Renal cortical epithelial cell (primary cell): ENCODE measurements at regions not wholly inside any gene's neighbourhood (a gene's known extent, or its start where the extent isn't known, plus 50 kb on each side); places are given as distances from the start of the nearest gene placed in this dataset.

Experiments
- DNase-seq: peaks from one replicate; pipeline ENCODE4 v3.0.0-alpha.2; 2011; ENCODE audit warnings: low read depth

DNA sequence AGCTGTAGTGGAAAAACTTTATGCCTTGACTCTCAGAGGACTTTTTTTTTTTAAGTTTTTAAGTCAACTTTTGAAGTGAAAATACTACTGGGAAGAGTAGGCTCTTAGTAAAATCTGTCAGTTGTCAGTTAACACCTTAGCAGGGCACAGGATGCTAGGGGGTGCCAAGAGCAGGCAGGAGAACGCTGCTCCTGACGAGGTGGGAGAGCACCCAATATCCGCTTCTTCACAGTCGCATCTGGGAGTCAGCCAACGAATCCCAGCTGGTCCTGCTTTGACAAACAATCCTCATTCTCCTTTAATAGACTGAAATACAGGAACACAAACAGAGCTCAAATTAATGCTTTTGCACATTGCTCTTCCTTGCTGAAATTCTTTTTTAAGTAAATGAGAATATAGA, 709.5 kb upstream of the ACVR2A start:
- DNase-seq = no peak

DNA sequence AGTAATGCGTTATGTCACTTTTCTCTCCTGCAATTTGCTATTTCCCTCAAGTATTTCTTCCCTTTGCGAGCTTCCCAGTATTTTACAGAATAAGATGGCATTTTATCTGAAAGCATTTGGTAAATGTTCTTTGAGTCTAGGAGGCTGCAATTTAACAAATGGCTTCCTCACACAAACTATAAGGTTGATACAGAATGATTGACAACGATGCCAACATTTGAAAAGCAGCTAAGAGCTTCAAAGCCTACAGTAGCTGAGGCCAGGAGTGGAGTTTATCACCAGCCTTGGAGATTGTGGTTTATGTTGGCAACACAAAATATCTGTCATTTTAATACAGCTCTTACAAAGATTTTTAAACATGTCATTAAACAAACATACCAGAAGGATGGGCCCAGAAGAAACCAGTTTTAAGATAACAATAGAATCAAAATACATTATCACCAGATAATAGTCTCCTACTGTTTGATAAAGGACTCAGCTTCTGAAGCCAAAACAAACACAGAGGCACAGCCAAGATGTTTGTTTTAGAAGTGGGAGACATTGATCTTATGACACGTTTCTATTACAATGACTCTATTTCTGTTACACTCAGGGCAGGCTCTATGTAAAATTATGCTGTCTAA, 711.4 kb upstream of the ACVR2A start:
- no peak for DNase-seq

DNA sequence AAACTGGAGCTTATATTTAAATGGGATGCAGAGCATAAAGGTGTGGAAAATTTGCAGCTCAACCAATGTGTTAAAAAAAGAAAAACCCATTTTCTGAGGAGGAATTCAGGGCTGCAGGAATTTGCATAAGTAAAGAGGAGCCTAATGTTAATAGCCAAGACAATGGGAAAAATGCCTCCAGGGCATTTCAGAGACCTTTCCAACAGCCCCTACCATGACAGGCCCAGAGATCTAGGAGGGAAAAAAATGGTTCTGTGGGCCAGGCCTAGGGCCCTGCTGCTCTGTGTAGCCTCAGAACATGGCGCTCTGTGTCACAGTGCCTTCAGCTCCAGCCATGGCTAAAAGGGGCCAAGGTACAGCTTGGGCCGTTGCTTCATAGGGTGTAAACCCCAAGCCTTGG, 719.7 kb upstream of the ACVR2A start:
- DNase-seq = no peak

DNA sequence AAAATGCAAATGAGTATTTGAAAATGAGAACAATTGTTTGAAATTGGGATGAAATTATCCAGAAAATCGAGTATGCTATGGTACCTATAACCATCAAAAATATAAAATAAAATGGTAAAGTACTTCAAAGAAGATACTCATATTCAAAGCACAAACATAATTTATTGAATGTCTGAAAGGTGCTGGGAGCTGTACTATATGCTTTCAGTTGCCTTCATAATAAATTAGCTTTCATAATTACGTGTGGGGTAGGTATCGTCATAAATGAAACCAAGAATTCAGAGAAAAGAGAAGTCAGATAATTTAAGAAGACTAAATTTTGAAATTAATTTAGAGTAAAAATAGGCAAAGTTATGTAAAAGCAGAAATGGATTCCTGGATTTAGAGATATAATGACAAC, 721.9 kb upstream of the ACVR2A start:
- DNase-seq = no peak

DNA sequence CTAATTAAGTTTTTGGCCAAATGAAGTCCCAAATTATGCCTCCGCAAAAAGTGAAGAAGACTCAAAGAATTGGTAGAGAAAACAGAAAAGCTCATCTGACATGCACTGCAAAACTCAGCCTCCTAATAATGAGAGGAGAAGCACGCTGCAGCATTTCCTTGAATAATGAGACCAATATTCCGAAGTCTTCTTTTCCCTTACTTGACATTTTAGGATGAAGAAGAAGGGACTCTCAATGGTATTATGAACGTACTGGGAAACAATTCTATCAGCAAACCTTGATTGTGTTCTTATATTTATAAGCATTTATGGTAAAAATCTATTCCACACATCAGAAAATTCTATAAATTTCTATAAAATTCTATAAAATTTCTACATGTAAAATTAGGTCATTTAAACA, 733.9 kb upstream of the ACVR2A start:
- no peak for DNase-seq

DNA sequence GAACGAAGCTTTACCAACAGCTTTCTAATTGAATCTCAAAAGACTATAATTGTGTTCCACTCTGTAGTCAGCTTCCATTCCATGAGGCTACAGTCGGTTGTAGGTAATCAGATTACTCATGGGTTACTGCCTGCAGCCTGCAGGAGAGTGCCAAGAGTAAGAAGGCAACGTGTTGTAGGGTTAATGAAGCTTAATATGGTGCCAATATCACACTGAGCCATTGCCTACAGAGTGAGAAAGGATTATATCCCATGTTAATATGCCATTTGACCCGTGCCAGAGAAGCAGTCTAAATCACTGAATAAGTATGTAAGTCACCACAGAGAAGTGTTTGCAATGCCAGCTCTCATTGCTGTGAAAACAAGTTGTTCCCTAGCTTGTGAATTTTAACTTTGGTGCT, 734.5 kb upstream of the ACVR2A start:
- DNase-seq = peak; percentile 95

DNA sequence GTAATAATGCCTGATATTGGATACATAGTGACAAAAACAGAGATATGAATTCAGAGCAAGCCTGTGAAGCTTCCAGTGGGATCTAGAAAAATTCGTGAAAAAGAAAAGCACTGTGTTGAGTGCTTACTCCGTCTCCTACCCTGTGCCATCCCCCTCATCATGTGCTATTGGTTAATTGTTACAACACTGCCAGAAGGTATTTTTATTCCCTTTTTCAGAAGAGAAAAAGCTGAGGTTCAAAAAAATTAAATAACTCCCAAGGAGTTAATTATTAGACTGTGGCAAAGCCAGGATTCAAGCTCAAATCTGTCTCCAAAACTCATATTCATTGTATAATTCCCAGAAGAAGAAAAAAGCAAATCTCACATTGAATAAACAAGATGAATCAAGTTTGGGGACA, 735.5 kb upstream of the ACVR2A start:
- peak; percentile 64 for DNase-seq

DNA sequence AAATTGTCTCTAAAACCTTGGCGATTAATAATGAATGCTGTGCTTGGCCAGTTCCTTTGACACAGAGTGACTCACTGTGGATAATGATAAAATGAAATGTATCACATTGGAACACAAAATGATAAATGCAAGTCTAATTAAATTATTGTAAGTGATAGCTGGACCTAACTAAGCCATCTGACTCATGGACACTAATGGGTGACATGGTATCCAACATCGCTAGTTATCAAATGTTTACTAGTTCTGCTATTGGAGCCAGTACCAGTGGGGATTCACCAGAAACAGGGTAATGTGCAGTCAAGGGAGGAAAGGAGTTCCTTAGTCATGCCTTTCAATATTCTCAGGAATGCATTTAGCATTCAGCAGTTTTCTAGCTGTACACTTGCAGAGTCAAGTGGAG, 736.3 kb upstream of the ACVR2A start:
- DNase-seq = peak; percentile 93

DNA sequence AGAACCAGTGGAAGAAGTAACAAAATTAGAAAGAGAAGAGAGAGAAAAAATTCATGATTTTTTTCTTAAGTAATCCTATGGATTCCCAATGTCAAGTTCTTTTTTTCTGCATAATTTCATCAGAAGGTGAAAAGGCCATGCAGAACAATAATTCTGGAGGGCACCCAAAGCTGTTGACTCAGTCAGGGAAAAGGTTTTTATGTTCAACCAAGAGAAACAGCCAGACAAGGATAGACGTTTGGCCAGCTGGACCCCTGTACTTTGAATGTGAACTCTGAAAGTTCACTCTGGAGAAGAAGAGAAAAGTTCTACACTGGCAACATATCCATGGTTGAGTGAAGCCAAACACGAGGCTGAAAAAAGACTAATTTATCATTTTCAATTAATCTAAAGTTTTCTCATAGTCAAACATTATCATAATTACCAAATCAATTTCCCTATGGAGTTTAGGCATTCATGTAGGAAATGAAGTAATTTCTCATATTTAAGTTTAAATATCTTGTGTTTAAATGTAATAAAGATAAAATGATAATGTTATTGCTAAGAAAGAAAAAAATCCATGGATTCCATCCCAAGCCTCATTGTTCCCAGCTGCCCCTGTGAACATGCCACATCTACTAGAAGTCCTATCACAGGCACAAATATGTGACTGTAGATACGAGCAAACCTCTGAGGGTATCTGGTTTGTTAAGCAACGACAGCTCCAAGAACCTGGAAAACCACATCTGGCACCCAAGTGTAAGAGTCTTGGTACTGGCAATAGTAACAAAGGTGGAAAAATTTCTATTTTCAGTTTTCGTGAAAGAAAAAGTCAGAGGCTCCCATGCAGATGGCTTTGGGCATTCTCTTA, 742.7 kb upstream of the ACVR2A start:
- DNase-seq = no peak

DNA sequence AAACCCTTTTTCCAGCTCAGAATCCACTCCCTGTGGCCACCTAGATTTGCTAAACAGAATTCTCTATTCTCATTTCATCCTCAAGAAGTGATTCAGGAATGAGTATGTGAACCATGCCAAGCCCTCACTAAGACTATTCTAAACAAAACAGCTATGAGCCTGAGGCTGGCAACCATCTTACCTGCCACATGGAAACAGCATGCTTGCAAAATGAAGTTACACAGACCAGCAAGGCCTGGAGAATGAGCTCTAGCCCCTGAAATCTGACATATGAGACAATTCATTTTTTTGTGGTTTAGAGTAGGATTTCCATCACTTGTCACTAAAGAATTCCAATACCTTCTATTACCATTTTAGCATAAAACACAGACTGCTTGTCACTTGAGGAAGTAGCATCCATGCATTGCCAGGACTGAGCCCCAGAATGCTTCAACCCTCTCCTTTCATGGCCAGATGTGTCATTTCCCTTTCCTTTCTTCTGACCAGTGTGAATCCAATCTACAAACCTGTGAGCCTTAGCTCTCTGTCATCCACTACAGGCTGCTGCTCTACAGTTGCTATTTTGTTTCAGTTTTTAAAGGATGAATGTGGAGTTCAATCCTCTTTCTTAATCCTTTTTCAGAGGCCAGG, 744.3 kb upstream of the ACVR2A start:
- DNase-seq = no peak

DNA sequence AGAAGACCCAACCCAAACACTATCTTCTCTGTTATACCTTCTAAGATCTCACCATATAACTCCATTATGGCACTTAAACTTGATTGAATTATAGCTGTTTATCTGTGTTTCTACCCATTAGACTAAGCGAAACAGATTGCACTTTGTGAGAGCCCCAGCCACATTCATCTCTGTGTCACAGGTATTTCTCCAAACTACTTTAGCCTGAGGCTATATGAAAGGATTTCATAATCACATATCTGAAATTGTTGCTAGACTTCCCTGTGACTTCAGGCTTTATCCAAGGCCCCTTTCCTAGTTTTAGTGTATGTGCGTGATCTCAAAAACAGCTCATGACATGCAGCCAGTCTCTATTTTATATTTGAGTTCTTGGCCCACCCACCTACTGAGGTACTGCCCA, 745.0 kb upstream of the ACVR2A start:
- peak; percentile 48 for DNase-seq

DNA sequence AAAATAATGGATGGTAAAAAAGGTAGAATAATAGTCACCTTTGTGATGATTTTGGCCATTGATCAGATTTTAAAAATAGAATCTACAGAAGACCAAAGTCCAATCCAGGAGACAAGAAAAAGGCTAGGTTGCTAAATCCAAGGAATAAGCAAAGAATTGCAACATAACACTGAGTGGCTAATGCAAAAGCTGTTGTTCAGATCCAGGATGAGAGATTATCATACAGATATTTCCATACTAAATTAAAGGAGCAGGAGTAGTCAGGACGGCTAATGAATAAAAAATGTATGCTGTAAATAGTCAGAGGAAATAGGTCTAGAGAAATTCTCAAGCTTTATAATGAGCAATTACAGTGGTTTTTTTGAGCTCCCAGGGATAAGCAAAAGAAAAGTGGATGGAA, 745.9 kb upstream of the ACVR2A start:
- no peak for DNase-seq

DNA sequence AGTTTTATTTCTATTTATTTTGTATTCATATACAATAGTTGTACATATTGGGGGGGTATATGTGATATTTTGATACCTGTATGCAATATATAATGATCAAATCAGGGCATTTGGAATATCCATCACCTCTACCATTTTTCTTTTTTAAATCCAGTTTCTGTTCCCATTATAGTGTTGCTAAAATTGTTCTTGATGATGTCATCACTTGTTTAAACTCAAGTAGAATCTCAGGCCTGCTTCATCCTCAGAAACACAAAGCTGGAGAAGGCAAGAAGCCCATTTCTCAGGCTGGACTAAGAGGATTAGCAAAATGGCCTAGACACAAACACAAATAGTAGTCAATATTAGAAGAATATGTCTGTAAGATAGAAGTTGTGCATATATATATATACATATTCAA, 747.1 kb upstream of the ACVR2A start:
- DNase-seq = no peak

DNA sequence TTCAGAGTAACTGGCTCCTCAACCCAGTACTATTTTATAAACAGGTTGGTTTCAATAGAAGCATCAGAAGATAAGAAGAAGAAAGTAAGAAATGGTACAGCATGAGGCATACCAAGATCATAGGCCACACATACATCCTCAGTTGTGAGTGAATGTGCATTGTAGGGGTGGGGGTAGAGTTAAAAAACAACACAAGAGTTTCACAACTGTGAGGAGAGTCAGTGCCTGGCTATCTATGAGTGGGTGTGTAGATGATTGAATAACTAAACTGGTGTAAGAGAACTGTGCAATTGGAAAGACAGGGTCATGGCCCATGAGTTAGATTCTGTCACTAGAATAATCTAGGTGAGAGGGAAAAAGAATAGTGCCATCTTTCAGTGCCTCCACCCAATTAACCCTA, 748.2 kb upstream of the ACVR2A start:
- peak; percentile 74 for DNase-seq

DNA sequence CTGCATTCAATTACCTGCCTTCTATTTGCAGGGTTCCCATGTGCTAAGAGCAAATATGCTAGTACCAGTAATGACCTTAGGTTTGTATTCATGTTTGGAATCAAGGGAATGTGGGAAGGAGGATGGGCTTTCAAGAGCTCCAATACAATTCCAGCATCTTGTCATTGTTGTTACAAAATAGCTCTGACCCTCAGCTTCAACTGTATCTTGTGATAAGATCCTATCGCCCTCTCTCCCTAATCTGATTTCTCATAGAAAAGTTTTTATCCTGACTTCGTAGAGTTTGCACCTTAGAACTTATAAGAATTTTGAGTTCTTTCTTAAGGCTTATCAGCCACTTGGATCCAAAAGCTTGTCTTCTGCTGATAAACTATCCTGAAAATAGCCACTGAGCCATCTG, 749.5 kb upstream of the ACVR2A start:
- no peak for DNase-seq

DNA sequence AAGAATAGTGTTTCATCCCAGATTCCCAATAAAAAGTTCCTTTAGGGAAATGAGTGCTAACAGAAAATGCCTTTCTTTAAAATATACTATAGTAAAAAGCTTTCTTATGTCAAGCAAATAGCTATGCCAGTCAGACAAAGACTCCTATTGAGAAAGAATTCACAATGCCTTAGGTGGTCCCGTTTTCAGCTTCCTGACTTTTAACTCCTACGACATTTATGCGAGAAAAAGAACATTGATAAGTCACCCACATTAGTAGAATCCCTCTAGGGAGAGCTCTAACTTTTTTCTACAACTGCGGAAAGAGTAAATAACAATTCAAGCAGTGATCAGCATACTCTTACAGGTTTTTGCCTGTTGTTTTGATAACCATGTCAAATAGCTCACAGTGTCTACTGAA, 750.8 kb upstream of the ACVR2A start:
- no peak for DNase-seq

DNA sequence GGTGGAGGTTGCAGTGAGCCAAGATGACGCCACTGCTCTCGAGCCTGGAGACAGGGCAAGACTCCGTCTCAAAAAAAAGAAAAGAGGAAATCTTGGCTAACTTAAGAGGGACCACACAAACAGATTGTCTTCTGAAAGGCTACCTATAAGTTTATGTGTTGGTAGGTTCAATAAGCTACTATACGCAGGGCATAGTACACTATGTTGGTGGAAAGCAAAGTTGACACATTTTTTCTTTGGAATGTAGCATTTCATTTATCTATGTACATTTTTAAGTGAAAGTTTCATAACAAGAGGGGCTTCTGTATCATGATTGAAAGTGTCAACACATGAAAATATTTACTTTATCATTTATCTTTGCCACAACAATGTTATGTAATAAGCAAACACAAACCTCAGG, 752.6 kb upstream of the ACVR2A start:
- no peak for DNase-seq

DNA sequence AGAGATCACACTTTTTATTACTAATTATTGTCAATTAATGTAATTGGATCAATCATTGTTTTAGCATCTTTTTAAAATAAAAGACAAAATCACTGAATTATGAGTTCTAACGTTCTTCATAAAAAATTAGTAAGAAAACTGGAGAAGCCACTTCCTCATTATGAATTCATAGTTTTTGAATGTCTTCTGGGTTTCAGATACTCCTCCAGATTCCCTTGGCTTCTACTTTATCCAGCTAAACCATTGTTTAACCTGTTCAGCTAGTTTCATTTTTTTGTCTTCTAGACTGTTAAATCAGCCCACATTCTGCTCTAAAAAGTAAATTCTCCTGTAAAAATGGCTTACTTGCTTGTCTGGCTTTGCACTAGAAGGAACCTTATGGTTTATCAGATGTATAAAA, 753.4 kb upstream of the ACVR2A start:
- no peak for DNase-seq

DNA sequence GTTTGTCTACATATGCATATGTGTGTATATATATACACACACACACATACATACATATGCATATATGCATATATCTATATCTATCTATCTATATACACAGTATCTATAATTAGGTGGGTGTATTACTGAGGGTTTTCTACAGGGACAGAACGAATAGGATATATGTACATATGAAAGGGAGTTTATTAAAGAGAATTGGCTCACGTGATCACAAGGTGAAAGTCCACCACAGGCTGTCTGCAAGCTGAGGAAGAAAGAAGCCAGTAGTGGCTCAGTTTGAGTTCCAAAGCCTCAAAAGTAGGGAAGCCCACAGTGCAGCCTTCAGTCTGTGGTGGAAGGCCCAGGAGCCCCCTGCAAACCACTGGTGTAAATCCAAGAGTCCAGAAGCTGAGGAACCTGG, 756.0 kb upstream of the ACVR2A start:
- no peak for DNase-seq

DNA sequence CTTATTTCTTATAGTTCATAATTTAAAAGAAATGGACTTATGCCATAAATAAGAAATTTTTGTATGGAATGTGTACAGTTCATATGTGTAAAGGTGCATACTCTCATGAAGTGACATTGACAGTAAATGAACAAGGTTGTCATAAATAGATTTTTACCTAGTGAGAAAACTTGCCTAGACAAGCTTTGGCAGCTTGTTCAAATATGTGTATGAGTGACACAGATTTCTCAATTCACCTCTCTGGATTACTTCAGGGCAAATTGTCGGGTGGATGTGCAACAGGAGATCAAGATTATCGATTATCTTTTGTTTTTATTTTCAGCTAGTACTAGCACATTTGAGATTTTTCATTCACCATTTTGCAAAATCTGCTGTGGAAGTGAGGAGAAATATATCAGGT, 758.1 kb upstream of the ACVR2A start:
- DNase-seq = no peak

DNA sequence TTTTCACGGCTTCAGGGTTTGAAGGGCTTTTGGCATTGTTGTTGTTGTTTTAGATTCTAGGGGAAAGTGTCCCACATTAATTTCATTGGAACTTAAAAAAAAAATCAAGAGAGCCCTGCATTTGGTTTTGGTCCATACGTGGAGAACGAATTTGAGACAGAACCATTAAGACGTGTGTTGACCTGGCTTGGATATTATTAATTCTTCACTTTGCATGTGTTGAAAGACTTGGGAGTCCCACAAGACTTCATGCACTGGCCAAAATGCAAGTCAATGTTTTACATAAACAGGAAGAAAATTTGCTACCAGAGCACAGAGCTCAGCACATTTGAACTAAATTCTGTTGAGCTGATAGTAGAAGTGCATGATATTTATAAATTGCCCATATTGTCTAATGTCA, 761.2 kb upstream of the ACVR2A start:
- DNase-seq = no peak

DNA sequence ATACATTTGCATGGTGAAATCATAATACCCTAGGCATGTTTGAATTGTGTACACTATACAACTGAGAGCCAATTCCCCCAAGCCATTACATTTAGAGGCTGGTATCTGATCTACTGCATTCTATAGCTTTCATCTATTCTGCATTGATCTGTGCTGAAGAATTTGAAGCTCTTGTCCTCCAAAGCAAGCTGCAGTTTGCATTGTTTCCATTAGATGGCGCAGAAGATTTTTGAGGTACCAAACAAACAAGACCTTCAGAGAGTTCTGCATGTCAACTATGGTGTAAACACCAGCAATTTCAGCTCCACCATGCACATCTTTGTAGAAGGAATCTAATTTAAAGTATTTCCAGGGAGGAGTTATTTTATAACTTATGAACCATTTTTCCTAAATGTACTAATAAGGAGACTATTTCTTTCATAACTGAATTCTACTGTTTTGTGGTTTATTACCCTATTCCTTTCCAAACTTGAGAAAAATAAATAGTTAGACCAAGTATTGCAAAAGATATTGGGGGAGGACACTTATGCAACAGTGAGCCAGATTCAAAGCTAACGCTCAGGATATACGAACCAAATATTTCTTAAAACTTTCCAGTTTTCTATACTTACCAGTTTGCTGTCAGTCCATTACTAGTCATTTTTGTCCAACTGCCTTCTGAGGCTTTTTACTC, 761.8 kb upstream of the ACVR2A start:
- DNase-seq = peak; percentile 86

DNA sequence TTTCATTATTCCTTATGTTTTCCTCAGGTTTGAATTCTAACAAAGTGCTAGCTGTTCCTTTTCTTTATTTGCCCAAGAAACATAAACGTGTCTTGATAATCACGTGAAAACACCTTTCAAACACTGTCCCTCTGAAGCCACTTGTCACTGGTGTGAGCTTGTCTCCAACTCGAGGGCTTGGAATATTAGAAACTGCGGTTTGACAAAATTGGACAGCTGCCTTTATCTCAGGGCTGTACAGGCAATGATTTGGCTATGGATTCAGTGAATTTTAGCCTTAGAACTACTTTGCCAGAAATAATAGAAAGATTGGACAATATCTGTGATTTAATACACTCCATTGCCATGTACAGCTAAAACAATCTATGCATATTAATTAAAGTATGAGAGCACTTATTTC, 763.0 kb upstream of the ACVR2A start:
- DNase-seq = no peak
